GM23338 (cell line): ENCODE measurements at regions not wholly inside any gene's neighbourhood (a gene's known extent, or its start where the extent isn't known, plus 50 kb on each side); places are given as distances from the start of the nearest gene placed in this dataset.

ENCODE experiments used
- EZH2 ChIP-seq: fragments of 200-600 bp; sonication (generic); IDR thresholded peaks from one replicate; pipeline ENCODE4 v1.8.0; 2017; ENCODE audit warnings: antibody characterized with exemption, mild to moderate bottlenecking, low read depth; ENCODE audit not compliant: unreplicated experiment
- TF ChIP-seq, protein P1 (sequence below), 2 experiments: fragments of 200-600 bp in 1 of 2; sonication (generic) in 1 of 2; conservative IDR thresholded peaks; 2 replicates each; pipeline versions ENCODE4 v1.5.1 to v1.6.1; 2016 to 2017; ENCODE audit warnings: antibody characterized with exemption in 2 of 2, low read depth in 2 of 2, mild to moderate bottlenecking in 2 of 2, moderate library complexity in 1 of 2

DNA sequence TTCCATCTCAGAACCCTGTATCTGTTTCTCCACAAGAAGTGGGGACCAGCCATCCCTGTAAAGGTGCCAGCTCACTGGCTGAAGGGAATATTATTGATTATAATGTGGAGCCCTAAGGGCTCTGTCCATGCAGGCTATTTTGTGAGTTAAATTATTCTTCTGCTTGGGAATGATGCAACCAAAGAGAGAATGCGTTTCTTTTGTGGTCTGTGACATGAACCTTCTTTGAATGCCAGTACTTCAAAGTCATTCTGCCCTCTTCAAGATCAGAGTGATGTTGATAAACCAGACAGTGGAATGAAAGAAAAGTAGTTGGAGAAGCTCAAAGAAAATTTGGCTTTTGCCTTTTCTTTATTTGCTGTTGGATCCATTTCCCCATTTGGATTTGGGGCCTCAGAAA is 995.2 kb downstream of the KCNMA1 start:
- TF ChIP-seq, protein P1, sequence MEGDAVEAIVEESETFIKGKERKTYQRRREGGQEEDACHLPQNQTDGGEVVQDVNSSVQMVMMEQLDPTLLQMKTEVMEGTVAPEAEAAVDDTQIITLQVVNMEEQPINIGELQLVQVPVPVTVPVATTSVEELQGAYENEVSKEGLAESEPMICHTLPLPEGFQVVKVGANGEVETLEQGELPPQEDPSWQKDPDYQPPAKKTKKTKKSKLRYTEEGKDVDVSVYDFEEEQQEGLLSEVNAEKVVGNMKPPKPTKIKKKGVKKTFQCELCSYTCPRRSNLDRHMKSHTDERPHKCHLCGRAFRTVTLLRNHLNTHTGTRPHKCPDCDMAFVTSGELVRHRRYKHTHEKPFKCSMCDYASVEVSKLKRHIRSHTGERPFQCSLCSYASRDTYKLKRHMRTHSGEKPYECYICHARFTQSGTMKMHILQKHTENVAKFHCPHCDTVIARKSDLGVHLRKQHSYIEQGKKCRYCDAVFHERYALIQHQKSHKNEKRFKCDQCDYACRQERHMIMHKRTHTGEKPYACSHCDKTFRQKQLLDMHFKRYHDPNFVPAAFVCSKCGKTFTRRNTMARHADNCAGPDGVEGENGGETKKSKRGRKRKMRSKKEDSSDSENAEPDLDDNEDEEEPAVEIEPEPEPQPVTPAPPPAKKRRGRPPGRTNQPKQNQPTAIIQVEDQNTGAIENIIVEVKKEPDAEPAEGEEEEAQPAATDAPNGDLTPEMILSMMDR (conservative IDR thresholded peaks at IDR 0.05; ENCODE audit: low read depth in 2 of 2), result no peak
- no peak for TF ChIP-seq EZH2
